GM12874 (cell line): ENCODE measurements at regions not wholly inside any gene's neighbourhood (a gene's known extent, or its start where the extent isn't known, plus 50 kb on each side); places are given as distances from the start of the nearest gene placed in this dataset.

Experiments
- TF ChIP-seq, protein P1 (sequence below): IDR thresholded peaks from 2 replicates; pipeline ENCODE4 v1.5.1; 2011; ENCODE audit warnings: low read depth, mild to moderate bottlenecking, control low read depth, low read length, moderate library complexity; ENCODE audit not compliant: insufficient read depth

DNA sequence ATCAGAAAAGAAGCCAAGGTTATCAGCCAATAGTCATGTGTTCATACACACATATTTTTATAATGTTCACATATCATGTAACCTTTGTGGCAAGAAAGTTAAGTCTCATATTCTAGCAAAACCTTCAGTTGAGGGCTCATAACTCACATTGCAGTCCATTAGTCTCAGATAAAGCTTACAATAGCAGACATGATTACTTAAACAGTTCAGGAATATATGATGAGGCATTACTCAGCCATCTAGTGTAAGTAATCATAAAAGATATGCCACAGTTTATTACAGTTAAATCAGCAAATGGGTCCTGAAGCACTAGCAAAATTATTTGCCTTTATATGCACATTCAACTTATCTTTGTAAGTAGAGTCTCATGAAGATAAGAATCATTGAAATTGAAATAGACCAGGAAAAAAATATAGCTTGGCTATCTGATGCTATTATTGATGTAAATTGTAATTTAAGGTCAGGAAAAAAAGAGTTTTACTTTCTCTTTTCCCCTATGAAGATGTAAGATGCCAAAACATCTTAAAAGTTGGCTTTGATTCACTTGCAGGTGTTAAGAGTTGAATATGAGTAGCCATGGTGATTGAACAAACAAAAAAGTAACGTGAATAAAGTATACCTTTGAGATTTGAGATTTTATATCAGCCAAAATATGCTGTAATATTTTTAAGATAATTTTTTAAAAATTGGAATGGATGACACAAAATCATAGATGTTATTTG, 537.0 kb downstream of the SLC6A15 start:
- TF ChIP-seq, protein P1, sequence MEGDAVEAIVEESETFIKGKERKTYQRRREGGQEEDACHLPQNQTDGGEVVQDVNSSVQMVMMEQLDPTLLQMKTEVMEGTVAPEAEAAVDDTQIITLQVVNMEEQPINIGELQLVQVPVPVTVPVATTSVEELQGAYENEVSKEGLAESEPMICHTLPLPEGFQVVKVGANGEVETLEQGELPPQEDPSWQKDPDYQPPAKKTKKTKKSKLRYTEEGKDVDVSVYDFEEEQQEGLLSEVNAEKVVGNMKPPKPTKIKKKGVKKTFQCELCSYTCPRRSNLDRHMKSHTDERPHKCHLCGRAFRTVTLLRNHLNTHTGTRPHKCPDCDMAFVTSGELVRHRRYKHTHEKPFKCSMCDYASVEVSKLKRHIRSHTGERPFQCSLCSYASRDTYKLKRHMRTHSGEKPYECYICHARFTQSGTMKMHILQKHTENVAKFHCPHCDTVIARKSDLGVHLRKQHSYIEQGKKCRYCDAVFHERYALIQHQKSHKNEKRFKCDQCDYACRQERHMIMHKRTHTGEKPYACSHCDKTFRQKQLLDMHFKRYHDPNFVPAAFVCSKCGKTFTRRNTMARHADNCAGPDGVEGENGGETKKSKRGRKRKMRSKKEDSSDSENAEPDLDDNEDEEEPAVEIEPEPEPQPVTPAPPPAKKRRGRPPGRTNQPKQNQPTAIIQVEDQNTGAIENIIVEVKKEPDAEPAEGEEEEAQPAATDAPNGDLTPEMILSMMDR = no peak

DNA sequence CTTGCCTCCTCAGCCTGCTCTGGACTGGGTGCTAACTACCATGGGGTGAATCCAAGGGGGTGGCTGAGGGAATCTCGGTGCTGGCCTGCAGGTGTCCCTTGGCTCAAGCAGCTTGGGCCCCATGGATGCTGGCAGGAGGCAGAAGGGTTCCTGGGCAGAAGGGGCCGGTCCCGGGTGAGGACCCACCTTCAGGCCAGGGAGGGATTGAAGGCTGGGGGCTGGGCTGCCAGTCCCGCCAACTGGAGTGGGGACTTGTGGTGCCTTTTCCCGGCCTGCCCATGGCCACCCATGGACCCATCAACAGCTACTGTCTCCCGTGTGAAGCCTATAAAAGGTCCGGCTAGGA, 550.1 kb downstream of the SLC6A15 start:
- TF ChIP-seq, protein P1 = no peak

DNA sequence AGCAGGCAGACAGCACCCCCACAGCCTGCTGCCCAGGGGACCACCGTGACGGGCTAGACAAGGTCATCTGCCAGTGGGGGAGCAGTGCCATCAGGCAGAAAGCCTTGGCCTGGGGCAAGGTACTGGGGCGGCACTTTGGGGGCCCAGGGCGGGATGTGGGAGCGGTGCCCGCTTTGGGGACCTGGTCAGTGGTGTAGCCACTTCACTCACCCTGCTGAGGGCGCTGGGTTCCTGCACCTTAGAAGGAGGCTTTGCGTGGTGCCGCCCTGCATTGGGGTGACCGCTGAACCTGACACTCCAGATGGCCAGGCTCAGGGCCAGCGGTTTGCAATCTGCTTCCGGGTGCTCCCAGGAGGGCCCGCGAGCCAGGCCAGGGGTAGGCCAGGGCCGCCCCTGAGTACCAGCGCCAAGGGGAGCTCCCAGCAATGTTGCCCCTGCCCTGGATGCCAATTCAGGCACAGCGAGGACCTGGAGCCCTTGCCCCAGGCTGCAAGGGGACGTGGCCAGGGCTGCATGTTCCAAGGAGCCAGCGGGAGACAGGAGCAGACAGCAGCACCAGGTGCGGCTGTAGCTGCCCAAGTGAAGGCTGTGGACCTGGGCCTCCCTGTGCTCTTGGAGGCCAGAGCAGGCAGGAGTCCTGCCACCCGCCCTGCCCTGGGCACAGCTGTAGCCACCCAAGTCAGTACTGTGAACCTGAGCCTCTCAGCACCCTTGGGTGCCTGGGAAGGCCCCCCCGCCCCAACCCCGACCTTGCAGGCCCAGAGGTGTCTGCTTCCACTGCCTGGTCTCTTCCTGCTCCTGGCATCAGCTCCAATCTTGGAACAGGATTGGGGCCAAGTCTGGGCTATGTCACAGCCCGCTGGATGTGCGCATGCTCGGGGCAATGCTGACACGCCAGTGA, 550.7 kb downstream of the SLC6A15 start:
- TF ChIP-seq, protein P1 = no peak

DNA sequence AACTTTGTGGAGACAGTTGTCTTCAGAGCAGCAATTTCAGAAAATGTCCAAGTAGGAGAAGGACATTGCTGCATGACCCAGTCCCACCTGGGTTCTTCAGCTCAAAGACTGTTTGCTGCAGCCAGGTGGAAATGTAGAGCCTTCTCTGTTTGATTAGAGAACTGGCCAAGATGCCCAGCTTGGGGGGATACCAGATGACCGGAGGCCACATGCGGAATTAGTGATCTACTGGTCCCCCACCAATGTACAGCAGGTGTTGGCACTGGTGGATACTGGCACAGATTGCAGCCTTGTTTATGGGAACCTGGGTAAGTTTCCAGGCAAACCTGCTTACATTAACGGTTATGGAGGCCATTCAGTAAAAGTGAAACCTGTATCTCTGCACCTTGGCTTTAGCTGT, 555.3 kb downstream of the SLC6A15 start:
- TF ChIP-seq, protein P1 = no peak

DNA sequence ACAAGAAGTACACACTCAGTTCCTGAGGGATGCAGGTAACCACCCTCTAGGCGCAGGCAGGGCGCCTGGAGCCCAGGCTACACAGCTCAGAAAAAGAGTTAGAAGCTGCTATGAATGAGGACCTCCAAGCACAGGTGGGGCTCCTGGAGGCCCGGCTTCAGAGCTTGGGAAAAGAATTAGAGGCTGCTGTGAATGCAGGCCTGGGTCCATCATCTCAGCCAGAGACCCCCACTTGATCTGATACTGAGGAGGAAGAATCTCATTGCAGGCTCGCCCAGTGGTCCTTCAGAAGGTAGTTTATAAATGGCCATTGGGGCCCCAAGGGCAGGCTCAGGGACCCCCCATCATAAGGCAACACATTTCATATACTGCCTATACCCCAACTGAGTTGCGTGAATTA, 556.4 kb downstream of the SLC6A15 start:
- TF ChIP-seq, protein P1 = no peak

DNA sequence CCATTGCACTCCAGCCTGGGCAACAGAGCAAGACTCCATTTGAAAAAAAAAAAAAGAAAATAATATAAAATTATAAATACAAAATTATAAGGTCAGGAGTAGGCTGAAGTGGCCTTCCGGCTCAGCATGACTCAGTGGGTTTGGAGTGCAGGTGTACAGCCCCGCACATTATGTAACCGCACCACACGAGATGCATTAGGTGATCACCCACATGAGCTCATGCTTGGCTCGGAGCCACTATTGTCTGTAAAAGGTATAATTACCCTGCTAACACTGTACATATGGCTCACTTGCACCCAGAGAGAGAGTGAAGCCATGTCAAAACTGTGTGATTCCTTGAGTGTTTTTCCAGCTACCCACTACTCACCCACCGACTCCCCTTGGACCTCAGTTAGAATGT, 557.0 kb downstream of the SLC6A15 start:
- TF ChIP-seq, protein P1 = no peak

DNA sequence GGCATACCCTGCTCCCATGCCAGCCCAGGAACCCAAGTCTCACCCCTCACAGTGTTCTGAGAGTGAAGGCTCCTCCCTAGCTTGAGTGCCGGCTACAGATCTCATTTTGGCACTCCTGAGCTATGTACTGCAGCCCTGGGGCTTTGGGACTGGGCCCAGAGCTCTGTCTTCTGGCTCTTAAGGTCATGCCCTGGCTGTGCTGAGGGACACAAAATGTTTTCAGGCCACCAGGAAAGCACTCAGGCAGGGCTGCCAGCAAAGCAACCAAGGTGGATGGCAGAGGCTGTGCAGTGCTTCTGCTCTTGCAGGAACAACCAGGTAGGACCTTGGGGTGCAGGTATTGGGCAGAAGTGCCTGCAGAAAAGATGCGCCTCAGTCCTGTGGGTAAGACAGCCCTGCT, 564.0 kb downstream of the SLC6A15 start:
- TF ChIP-seq, protein P1 = no peak
